ENCODE measurements at regions not wholly inside any gene's neighbourhood (a gene's known extent, or its start where the extent isn't known, plus 50 kb on each side); places are given as distances from the start of the nearest gene placed in this dataset.

- TF ChIP-seq CTCF (IDR thresholded peaks at IDR 0.05) (no peak), POLR2AphosphoS5 (IDR thresholded peaks at IDR 0.05; ENCODE audit: low read depth, low read length) (no peak)
Measured at GRCh38 chr12:68984796-68985573, 52.0 kb upstream of the CPM start.

Measured in Panc1 (cell line).